ENCODE measurements at regions not wholly inside any gene's neighbourhood (a gene's known extent, or its start where the extent isn't known, plus 50 kb on each side); places are given as distances from the start of the nearest gene placed in this dataset.

GRCh38 chr13:33744589-33745369, 73.2 kb upstream of the RFC3 start:
- no peak for DNase-seq (ENCODE audit: low read depth)
- H3K4me3 ChIP-seq (ENCODE audit: control insufficient read depth, low read depth, low read length): no peak overlapping the region
- no peak for TF ChIP-seq CTCF (conservative IDR thresholded peaks at IDR 0.05; ENCODE audit: control insufficient read depth, insufficient read depth, low read depth, low read length)

- DNase-seq (ENCODE audit: low read depth): no peak
- H3K4me3 ChIP-seq (ENCODE audit: control insufficient read depth, low read depth, low read length): no peak overlapping the region
- no peak for TF ChIP-seq CTCF (conservative IDR thresholded peaks at IDR 0.05; ENCODE audit: control insufficient read depth, insufficient read depth, low read depth, low read length)
These were observed 72.3 kb upstream of the RFC3 start for GRCh38 chr13:33745370-33746324.

GRCh38 chr13:33746867-33747266, 71.1 kb upstream of the RFC3 start:
- no peak for DNase-seq (ENCODE audit: low read depth)
- TF ChIP-seq CTCF (conservative IDR thresholded peaks at IDR 0.05; ENCODE audit: control insufficient read depth, insufficient read depth, low read depth, low read length): no peak
- no peak overlapping the region for H3K4me3 ChIP-seq (ENCODE audit: control insufficient read depth, low read depth, low read length)

- H3K4me3 ChIP-seq (ENCODE audit: control insufficient read depth, low read depth, low read length): no peak overlapping the region
- TF ChIP-seq CTCF (conservative IDR thresholded peaks at IDR 0.05; ENCODE audit: control insufficient read depth, insufficient read depth, low read depth, low read length): no peak
- DNase-seq (ENCODE audit: low read depth): peak; percentile 47
These were observed 66.8 kb upstream of the RFC3 start for GRCh38 chr13:33751151-33751550.

GRCh38 chr13:33752094-33752493, 65.9 kb upstream of the RFC3 start:
- TF ChIP-seq CTCF (conservative IDR thresholded peaks at IDR 0.05; ENCODE audit: control insufficient read depth, insufficient read depth, low read depth, low read length): no peak
- DNase-seq (ENCODE audit: low read depth): no peak

GRCh38 chr13:33752597-33752996, 65.4 kb upstream of the RFC3 start:
- DNase-seq (ENCODE audit: low read depth): peak; percentile 57
- H3K4me3 ChIP-seq (ENCODE audit: control insufficient read depth, low read depth, low read length): no peak overlapping the region
- no peak for TF ChIP-seq CTCF (conservative IDR thresholded peaks at IDR 0.05; ENCODE audit: control insufficient read depth, insufficient read depth, low read depth, low read length)

More at GRCh38 chr13:33752094-33752493, 65.9 kb upstream of the RFC3 start:
- H3K4me3 ChIP-seq (ENCODE audit: control insufficient read depth, low read depth, low read length): no peak overlapping the region
